GM18868 (cell line): ENCODE measurements at regions not wholly inside any gene's neighbourhood (a gene's known extent, or its start where the extent isn't known, plus 50 kb on each side); places are given as distances from the start of the nearest gene placed in this dataset.
A peak's percentile ranks its signal among the peaks of the same experiment; 100 is the strongest.
"Not testable (repeated sequence)": the region's sequence is repeated elsewhere in the genome, so short reads cannot be mapped to it uniquely, and the experiment has no call there.

Experiments
- ATAC-seq: cut with Tn5 transposase; IDR thresholded peaks from one replicate; pipeline ENCODE4 v1.9.1; 2021; ENCODE audit warnings: mild to moderate bottlenecking, moderate library complexity; ENCODE audit not compliant: unreplicated experiment

DNA sequence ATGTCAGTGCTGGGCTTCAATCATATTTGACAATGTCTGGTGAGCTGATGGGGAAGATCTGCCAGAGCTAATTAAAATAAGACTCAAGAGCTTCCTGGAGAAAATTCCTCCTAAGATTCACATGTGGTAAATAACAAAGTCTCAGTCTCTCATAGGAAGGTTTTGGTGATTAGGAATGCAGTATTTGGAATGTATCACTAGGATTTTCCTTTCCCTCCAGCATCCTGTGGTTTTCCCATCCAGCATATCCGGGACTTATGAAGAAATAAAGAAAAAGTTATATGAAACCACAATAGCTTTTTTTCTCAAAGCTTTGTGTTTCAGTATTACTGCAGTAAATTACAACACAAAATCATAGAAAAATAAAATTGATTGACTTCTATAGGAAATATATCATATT, 1597.1 kb downstream of the ADGRL3 start:
- no peak for ATAC-seq

DNA sequence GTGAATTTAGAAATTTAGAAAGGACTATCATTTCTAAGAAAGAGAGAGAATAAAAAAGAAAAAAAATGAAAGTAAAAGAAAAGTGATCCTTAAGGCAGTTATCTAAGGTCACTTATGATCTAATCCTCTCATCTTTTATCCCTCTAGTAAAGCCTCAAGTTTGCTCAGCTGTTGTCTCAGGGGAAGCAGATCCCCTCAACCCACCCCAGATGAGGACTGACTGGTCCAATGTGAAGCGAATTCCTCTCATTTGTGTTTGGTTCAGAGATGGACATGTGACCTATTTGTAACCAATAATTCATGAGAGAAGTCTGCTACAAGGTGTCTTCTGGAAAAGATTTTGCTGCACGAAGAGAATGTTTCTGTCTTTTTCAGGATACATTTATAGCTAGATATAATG, 1591.3 kb downstream of the ADGRL3 start:
- ATAC-seq: no peak

DNA sequence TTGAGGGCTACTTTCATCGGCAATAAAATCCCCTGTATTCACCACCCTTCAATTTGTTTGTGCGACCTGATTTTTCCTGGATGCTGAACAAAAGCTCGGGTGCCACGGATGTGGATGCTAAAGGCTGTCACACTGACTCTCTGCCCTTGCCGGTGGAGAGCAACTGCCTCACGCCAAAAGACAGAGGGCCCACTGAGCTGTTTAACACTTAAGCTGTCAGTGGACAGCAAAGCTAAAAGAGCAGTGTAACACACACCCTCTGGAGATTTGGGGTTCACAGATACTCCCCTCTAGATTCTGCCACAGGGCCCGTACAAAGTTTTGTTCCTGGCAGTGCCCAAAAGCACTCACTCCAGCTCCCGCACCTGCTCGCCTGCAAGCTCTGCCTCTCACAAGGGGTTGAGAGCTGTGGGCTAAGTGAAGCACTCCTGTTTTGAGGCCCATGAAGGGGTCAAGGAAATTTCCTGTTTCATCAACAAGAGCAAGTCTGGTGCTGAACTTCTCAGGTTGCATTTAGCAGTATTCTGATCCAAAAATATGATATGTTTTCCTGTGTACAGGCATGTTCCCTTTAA, 1571.9 kb downstream of the ADGRL3 start:
- no peak for ATAC-seq

DNA sequence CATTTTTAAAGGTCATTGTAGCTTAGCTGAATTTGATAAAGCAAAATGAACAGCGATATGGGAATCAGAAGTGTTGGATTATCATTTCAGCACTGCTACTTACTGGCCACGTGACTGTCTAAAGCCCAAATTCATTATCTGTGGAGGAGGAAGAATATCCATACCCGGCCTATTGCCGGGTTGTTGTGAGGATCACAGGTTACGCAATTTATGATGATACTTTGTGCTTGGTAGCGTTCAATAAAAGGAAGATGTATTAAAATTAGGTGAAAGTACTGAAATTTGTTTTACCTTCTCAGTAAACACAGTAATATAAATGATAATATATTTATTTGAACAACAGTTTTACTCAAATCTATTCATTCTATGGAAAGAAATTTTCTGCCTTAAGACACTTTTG, 1540.2 kb downstream of the ADGRL3 start:
- ATAC-seq: no peak

DNA sequence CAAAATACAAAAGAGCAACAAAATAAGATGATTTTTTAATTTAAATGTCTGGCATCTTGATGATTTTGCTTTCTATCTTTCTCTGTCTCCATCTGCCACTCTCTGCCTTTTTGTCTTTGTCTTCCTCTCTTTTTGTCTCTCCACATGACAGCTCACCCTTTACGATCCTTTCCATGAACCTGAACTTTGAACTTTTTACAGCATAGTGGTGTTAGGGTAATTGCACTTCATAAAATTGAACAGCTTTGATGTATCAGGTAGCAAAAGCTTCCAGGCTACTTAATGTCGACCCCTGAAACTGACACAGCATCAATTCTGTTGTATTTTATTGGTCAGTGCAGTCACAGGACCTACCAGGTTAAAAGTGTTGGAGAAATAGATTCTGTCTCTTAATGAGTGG, 1517.0 kb downstream of the ADGRL3 start:
- no peak for ATAC-seq

DNA sequence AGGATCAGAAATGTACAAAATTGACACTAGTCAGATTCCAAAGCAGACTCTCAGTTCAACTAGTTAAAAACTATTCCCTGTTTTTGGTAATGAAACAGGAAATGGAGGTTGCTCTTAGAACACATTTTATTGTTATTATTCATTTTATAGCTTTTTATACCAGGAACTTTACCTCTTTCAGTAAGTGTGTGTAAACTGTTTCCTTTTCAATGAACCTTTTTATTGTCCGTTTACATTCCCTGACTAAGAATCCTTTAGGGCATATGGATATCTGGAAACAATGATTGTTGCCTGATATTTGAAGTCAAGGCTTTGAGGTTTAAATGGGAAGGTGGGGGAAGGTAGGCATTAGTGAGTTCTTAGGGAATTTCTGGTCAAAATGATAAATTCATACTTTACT, 1511.4 kb downstream of the ADGRL3 start:
- no peak for ATAC-seq

DNA sequence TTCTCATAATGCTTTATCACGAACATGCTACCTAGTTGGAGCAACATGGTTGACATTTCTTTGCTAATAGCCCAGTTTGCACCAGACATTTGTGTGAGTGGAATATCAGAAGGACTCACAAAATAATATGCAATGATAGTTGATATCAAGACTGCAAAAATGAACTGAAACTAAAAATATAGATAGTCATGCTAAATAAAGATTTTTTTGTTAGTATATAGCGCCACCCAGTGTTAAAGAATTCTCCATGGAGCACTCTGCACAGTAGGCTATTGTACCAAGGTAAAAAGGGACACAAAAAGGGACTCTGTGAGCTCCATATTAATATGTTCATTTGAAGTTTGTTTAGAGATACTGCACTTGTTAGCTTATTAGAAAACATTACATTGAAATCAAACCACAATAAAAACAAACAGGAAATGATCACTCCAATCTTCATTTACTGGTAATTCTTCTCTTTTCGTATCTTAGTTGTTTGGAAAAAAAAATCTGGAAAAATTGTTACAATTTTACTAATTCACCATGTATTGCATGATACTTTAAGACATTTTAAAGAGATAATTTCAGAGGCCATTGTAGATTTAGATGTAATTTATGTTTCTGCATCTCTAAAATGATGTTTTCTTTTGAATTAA, 1509.6 kb downstream of the ADGRL3 start:
- peak; percentile 87 for ATAC-seq

DNA sequence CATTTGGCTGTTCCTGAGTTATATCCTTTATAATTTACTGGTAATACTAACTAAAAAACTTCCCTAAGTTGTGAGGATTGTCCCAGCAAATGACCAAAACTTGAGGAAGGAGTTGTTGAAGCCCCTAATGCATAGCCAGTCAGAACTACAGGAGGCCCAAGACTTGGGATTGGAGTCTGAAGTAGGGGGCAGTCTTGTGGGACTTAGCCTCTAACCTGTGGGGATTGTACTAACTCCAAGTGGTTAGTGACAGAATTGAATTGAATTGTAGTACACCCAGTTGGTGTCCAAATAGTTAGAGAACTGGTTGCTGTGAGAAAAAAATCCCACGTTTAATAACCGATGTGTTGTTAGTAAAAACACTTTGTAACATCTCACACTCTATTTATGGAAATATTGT, 1506.3 kb downstream of the ADGRL3 start:
- no peak for ATAC-seq

DNA sequence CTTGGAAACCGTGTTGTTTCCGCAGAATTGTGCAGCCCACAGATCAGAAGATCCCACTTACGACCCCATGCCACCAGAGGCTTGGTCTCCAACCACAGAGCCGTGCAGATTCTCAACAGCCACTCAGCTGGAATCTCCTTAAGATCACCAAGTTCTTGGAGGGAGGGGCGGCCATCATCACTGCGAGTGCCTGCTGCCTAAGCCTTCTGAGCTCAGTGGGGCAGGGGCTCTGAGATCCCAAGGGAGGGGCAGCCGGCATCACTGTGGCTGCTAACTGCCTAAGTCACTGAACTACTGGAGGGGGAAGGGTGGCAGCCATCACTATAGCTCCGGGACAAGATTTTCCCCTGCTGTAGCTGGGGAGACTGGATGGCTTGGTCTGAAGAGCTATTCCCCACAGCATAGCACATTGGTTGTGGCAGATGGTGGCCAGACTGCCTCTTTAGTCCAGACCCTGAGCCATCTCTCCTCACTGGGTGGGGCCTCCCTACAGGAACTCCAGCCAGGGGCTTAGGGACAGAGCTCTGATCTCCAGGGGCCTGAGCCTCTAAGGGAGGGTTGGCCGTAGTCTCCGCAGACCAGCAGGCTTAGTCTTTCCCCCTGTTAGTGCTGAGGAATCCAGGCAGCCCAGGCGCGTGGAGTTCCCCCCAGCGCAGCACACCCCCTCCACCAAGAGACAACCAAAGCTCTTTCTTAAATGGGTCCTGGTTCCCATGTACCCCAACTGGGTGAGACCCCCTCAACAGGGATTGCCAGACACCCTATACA, 1483.9 kb downstream of the ADGRL3 start:
- ATAC-seq: no peak

DNA sequence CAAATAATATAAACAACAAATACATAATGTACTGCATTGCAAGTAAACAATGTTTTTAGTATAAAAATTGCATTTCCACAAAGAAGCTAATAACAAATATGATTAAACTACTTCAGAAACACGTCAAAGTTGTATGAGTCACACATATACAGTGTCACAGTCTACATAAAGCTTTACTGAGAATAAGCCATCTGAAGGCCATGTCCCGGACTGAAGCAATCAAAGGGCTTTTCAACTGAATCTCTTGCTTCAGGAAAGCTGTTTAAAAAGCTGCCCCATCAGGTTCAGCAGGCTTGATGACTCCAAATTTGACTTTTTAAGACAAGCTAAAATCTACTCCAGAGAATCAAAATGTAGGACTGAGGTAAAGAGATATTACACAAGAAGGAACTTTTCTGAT, 1476.8 kb downstream of the ADGRL3 start:
- ATAC-seq: no peak

DNA sequence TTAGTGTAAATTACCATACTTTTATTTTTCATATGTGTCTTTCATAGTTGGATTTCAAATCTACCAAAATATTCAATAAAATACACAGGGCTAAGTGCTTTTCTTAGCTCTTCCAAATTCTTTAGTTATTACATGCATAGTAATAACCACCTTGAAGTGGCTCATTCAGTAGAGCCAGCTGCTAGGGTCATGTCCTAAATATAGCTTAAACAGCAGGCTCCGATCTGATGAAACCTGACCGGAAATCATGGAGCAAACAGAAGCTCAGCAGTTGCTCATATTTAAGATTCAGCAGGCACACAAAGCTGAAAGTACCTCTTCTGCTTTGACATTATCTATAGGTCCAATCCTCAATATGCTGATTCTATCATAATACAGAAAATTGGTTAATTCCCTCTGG, 1470.4 kb downstream of the ADGRL3 start:
- ATAC-seq: no peak

DNA sequence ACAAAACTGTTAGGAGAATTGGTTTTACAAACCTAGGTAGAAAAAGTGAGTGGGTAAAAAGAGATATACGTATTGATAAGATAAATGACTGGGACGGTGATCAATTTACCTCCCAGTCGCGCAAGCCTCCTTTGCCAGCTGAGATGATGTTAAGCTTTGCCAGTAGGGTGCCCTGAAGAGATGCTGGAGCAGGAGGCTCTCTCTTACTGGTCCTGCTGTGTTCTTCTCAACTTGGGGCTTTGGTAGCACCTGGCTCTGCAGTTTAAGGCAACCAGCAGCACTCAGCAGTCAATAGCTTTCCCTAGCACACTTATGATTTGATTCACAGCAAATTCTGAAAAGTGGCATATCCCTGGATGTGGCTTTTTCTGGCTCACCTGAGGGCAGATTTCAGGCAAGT, 1461.7 kb downstream of the ADGRL3 start:
- no peak for ATAC-seq

DNA sequence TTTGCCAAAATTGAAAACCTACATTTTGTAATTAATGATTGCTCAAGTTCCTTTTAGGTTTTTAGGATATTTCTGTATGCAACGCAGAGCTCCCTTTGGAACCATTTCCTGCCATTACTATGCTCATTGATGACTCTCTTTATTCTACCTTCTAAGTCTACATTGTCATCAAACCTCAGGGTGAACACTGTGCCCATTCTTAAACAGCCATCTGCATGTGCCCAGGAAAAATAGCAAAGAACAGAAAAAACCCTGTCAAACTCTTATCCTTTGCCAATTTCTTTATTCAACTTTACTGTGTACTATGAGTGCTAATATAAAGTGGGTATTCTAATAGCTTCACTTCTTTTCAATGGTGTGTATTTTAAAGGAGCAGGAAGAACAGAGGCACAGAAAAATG, 1455.9 kb downstream of the ADGRL3 start:
- ATAC-seq: no peak

DNA sequence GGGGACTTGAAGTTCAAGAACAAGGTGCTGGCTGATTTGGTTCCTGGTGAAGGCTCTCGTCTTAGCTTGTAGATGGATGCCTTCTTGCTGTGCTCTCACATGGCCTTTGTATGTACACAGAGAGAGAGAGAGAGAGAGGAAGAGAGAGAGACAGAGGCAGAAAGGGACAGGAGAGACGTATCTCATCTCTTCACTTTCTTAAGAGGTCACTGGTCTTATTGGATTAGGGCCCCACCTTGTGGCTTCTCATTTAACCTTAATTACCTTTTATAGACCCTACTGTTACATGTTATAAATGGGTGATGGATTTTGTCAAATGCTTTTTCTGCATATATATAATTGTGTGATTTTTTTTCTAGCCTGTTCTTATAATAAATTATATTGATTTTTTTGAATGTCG, 1444.2 kb downstream of the ADGRL3 start:
- ATAC-seq: peak; percentile 85

DNA sequence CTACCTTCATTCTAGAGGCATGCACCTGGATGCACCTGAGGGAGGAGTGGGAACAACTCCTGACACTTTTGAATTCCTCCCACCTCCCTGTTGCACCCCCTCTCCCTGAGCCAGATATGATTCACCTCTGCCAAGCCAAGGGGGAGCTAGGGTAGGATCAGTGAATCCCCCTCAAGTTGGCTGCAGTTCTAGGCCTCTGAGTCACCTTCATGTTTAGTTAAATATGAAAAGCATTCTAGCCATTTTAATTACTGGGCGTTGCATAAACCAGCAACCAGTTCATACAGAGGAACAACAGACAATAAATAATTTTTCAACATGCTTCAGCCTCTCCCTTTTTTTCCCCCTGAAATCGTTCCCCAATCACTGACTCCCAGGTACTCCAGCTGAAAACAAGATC, 1440.2 kb downstream of the ADGRL3 start:
- ATAC-seq: no peak

DNA sequence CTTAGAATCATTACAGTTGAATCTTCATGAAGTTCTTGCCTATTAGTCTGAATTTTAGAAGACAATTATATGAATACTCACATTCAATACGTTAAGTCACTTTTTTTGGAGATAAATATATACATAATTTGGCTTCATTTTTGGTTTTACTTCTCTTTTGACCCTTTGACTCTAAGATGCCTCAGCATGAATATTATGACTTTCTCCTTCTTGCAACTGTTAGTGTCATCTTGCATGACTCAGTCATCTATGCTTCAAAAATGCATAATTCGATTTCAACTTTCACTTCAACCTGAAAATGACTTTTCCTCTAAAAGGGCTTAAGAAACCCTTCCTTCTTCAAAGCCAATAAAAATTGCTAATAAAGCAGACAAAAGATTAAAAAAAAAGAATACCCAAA, 1427.5 kb downstream of the ADGRL3 start:
- ATAC-seq: no peak

DNA sequence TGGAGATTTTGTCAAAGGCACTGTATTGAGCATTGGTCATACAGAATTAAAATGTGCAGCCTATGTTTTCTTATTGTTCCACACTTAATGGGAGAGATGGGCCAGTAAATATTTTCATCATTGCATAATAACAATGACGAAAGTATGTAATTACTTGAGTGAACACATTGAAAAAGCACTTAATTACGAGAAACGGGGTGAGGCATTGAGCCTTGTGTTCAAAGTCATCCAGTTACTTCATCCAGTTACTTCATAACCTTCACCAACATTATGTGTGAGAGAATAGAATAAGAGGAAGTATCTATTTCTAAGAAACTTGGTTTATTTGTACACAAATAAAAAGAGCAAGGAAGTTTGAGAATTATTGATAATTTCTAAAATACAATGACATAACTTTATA, 1427.0 kb downstream of the ADGRL3 start:
- ATAC-seq: no peak

DNA sequence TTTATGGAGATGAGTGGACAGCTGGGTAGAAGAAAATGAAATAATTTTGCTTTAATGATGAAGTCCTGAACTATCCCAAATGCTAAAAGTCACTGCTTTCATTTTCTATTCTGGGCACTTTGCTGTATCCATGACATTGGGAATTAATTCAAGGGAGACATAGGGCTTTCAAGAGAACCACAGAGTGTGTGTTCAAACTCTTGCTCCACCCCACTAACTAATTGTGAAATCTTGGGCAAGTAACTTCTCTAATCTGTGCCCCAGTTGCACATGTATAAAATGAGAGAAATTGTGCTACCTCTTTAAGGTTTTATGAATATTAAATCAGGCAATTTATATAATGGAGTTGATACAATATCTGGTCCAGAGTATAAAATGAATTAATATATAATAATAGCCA, 1422.0 kb downstream of the ADGRL3 start:
- ATAC-seq: no peak

DNA sequence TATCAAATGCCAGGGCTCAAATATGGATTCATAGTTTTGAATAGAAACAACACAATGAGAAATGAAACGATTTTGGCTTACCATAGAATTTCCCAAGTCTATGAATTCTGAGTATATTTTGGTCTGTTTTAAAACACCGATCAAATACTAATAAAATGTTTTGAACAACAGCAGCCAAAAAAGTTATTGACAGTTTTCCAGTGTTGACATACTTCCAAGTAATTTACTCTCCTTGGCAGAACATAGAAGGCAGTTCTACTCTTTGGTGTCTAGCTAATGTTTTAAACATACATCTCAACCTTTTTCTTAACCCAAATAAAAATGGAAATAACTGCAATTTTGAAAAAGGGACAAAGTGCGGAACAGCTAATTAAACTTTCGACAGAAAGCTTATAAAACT, 1419.8 kb downstream of the ADGRL3 start:
- no peak for ATAC-seq

DNA sequence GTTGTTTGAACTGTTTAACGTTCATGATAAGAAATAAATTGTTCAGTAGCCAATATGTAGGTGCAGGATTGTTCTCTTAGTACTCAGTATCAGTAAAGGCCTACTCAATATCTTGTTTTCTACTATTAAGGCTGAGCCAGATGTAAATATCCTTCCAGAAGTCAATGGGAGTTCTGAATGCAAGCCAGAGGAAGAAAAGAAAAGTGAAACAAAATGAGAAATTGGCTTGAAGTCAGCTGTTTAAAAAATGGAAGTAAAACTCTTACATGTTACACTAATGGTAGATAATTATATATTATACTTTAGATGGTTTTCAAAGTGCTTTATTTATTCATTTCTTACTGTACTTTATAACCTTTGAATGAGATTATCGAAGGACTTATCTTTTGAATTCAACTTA, 1417.9 kb downstream of the ADGRL3 start:
- no peak for ATAC-seq

DNA sequence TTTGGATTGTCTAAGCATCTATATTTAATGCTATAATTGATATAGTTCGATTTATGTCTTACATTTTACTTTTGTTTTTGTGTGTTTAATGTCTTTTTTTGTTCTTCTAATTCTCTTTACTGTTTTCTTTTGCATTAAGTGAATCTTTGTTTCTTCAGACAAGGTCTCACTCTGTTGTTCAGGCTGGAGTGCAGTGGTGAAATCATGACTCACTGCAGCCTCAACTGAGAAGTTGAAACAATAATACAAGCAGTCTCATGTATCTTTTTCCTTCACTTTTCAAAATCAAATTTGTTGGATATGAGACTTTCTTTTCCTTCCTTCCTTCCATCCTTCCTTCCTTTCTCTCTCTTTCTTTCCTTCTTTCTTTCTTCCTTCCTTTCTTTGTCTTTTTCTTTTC, 1401.6 kb downstream of the ADGRL3 start:
- no peak for ATAC-seq

DNA sequence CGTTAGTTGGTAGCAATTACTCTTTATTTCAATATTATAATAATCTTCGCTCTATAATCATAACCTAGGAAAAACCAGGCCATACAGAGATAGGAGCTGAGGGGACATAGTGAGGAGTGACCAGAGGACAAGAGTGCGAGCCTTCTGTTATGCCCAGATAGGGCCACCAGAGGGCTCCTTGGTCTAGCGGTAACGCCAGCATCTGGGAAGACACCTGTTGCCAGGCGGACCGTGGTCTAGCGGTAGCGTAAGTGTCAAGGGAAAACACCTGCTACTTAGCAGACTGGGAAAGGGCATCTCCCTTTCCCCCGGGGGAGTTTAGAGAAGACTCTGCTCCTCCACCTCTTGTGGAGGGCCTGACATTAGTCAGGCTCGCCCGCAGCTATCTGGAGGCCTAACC, 1395.1 kb downstream of the ADGRL3 start:
- ATAC-seq: not testable (repeated sequence)
